ENCODE measurements at regions not wholly inside any gene's neighbourhood (a gene's known extent, or its start where the extent isn't known, plus 50 kb on each side); places are given as distances from the start of the nearest gene placed in this dataset.
"Not testable (repeated sequence)": the region's sequence is repeated elsewhere in the genome, so short reads cannot be mapped to it uniquely, and the experiment has no call there.

- DNase-seq = no peak
Observed at GRCh38 chrX:98068024-98068580, 1184.4 kb downstream of the RPA4 start.

GRCh38 chrX:98071331-98071730 lies 1187.6 kb downstream of the RPA4 start:
- DNase-seq = no peak

GRCh38 chrX:98077440-98077839 lies 1193.7 kb downstream of the RPA4 start:
- DNase-seq = no peak

GRCh38 chrX:98111684-98112083 lies 1228.0 kb downstream of the RPA4 start:
- DNase-seq = no peak

GRCh38 chrX:98114021-98114420 lies 1230.3 kb downstream of the RPA4 start:
- DNase-seq = no peak

- DNase-seq = no peak
Observed at GRCh38 chrX:98141466-98141865, 1257.8 kb downstream of the RPA4 start.

- no peak for DNase-seq
Observed at GRCh38 chrX:98191003-98191402, 1307.3 kb downstream of the RPA4 start.

- no peak for DNase-seq
Observed at GRCh38 chrX:98194036-98194435, 1310.3 kb downstream of the RPA4 start.

- no peak for DNase-seq
Observed at GRCh38 chrX:98203800-98204199, 1320.1 kb downstream of the RPA4 start.

GRCh38 chrX:98207947-98208346 lies 1324.2 kb downstream of the RPA4 start:
- DNase-seq = no peak

GRCh38 chrX:98231003-98231402 lies 1347.3 kb downstream of the RPA4 start:
- DNase-seq = no peak

- DNase-seq = not testable (repeated sequence)
Observed at GRCh38 chrX:98240061-98240460, 1356.4 kb downstream of the RPA4 start.

GRCh38 chrX:98263135-98263534 lies 1379.4 kb downstream of the RPA4 start:
- no peak for DNase-seq

- no peak for DNase-seq
Observed at GRCh38 chrX:98289726-98290125, 1406.0 kb downstream of the RPA4 start.

GRCh38 chrX:98294310-98294709 lies 1410.6 kb downstream of the RPA4 start:
- no peak for DNase-seq

GRCh38 chrX:98296129-98296528 lies 1412.4 kb downstream of the RPA4 start:
- no peak for DNase-seq

- no peak for DNase-seq
Observed at GRCh38 chrX:98299785-98300184, 1416.1 kb downstream of the RPA4 start.

- not testable (repeated sequence) for DNase-seq
Observed at GRCh38 chrX:98300536-98300935, 1416.8 kb downstream of the RPA4 start.

- no peak for DNase-seq
Observed at GRCh38 chrX:98331407-98331806, 1447.7 kb downstream of the RPA4 start.

- DNase-seq = no peak
Observed at GRCh38 chrX:98338544-98338943, 1454.8 kb downstream of the RPA4 start.

- DNase-seq = no peak
Observed at GRCh38 chrX:98350940-98351339, 1467.2 kb downstream of the RPA4 start.

- DNase-seq = no peak
Observed at GRCh38 chrX:98357146-98357545, 1473.4 kb downstream of the RPA4 start.

GRCh38 chrX:98362630-98363029 lies 1478.9 kb downstream of the RPA4 start:
- DNase-seq = no peak

GRCh38 chrX:98371994-98372393 lies 1488.3 kb downstream of the RPA4 start:
- DNase-seq = no peak

GRCh38 chrX:98379134-98379533 lies 1495.4 kb downstream of the RPA4 start:
- DNase-seq = no peak

- DNase-seq = no peak
Observed at GRCh38 chrX:98380106-98380505, 1496.4 kb downstream of the RPA4 start.
